H1 (cell line): ENCODE measurements at regions not wholly inside any gene's neighbourhood (a gene's known extent, or its start where the extent isn't known, plus 50 kb on each side); places are given as distances from the start of the nearest gene placed in this dataset.

ENCODE experiments used
- CTCF ChIA-PET: fragments of 300-600 bp; sonication (Branson Sonifier 250); formaldehyde crosslinking; loops from one replicate; lab custom pipeline; 2021; ENCODE audit not compliant: partially characterized antibody; lab: Charles Lee
- POLR2A ChIA-PET: fragments of 300-600 bp; sonication (Branson Sonifier 250); formaldehyde crosslinking; loops from one replicate; lab custom pipeline; 2021; ENCODE audit warnings: inconsistent platforms; ENCODE audit not compliant: partially characterized antibody; lab: Charles Lee
- DNase-seq, 2 experiments: peaks; one replicate each; pipeline versions ENCODE4 v3.0.0 to v3.0.0-alpha.2; 2010 to 2022; ENCODE audit warnings: low spot score in 2 of 2, low read depth in 1 of 2, mixed read lengths in 1 of 2
- FAIRE-seq: peaks from 2 replicates; lab custom pipeline; 2011; peaks lifted over from hg19 to GRCh38; lab: Jason Lieb, UNC
- H2AFZ ChIP-seq: 2 replicates; pipeline ENCODE4 v1.8.1; 2012; ENCODE audit warnings: low read length, inconsistent platforms
- H2AK5ac ChIP-seq: 2 replicates; pipeline ENCODE4 v1.6.1; 2013; ENCODE audit warnings: low read depth, low read length
- H2BK120ac ChIP-seq: replicated peaks from 2 replicates; pipeline ENCODE3; 2013; ENCODE audit warnings: low read depth, low read length, inconsistent platforms
- H2BK12ac ChIP-seq: 2 replicates; pipeline ENCODE4 v1.6.1; 2013; ENCODE audit warnings: low read depth, low read length
- H2BK15ac ChIP-seq: 2 replicates; pipeline ENCODE4 v1.6.1; 2013; ENCODE audit warnings: low read length
- H2BK20ac ChIP-seq: 2 replicates; pipeline ENCODE4 v1.6.1; 2013; ENCODE audit warnings: low read length
- H2BK5ac ChIP-seq: 2 replicates; pipeline ENCODE4 v1.6.1; 2013; ENCODE audit warnings: low read depth, low read length
- H3K14ac ChIP-seq: 2 replicates; pipeline ENCODE4 v1.6.1; 2013; ENCODE audit warnings: inconsistent platforms; ENCODE audit not compliant: insufficient read length
- H3K18ac ChIP-seq: 2 replicates; pipeline ENCODE4 v1.6.1; 2013; ENCODE audit warnings: low read length; ENCODE audit errors: extremely low read depth
- H3K23ac ChIP-seq: 2 replicates; pipeline ENCODE4 v1.6.1; 2013; ENCODE audit warnings: inconsistent platforms; ENCODE audit not compliant: insufficient read length
- H3K23me2 ChIP-seq: 2 replicates; pipeline ENCODE4 v1.6.1; 2013; ENCODE audit warnings: low read depth, low read length
- H3K27ac ChIP-seq: 2 replicates; pipeline ENCODE4 v1.6.1; 2011; ENCODE audit warnings: low read depth, low read length, inconsistent platforms
- H3K27me3 ChIP-seq, 4 experiments: replicated peaks in 1 of 4; 1 replicate in 1 of 4; 2 replicates in 3 of 4; pipeline versions ENCODE4 v1.6.1 to v1.8.1; 2011 to 2013; ENCODE audit warnings: low read length in 3 of 4, mild to moderate bottlenecking in 3 of 4, inconsistent platforms in 2 of 4, mixed read lengths in 2 of 4, moderate library complexity in 1 of 4; ENCODE audit not compliant: control insufficient read depth in 3 of 4, insufficient read depth in 3 of 4; ENCODE audit errors: extremely low read depth in 1 of 4
- H3K36me3 ChIP-seq, 4 experiments: 2 replicates each; pipeline versions ENCODE4 v1.6.1 to v1.8.1; 2011 to 2013; ENCODE audit warnings: mild to moderate bottlenecking in 4 of 4, low read length in 3 of 4, moderate library complexity in 2 of 4, control low read depth in 1 of 4, inconsistent platforms in 1 of 4; ENCODE audit not compliant: insufficient read depth in 4 of 4, control insufficient read depth in 2 of 4
- H3K4ac ChIP-seq: replicated peaks from 2 replicates; pipeline ENCODE3; 2013; ENCODE audit warnings: low read length, low read depth, mixed read lengths, inconsistent platforms; ENCODE audit not compliant: insufficient read length
- H3K4me1 ChIP-seq, 4 experiments: replicated peaks in 1 of 4; 1 replicate in 1 of 4; 2 replicates in 3 of 4; pipeline versions ENCODE4 v1.6.1 to v1.8.1; 2011 to 2013; ENCODE audit warnings: low read length in 3 of 4, inconsistent platforms in 2 of 4, mixed read lengths in 1 of 4; ENCODE audit not compliant: insufficient read depth in 4 of 4, control insufficient read depth in 3 of 4
- H3K4me2 ChIP-seq, 2 experiments: 2 replicates each; pipeline versions ENCODE4 v1.6.1 to v1.8.1; 2011 to 2013; ENCODE audit warnings: low read depth in 2 of 2, low read length in 2 of 2, control low read depth in 1 of 2, inconsistent platforms in 1 of 2, mild to moderate bottlenecking in 1 of 2; ENCODE audit not compliant: insufficient read depth in 1 of 2
- H3K4me3 ChIP-seq, 4 experiments: fragments of 200-600, 300-600 bp in 1 of 4; sonication (generic), shearing (Covaris generic), sonication (Bioruptor Twin) in 1 of 4; 2 replicates each; pipeline versions ENCODE4 v1.5.1 to v1.8.1; 2011 to 2016; ENCODE audit warnings: low read length in 4 of 4, low read depth in 3 of 4, control low read depth in 2 of 4, inconsistent platforms in 2 of 4, mild to moderate bottlenecking in 2 of 4, mixed read lengths in 1 of 4, moderate library complexity in 1 of 4; ENCODE audit not compliant: insufficient read depth in 2 of 4; ENCODE audit errors: extremely low read depth in 1 of 4
- H3K56ac ChIP-seq: replicated peaks from 2 replicates; pipeline ENCODE3; 2013; ENCODE audit warnings: low read depth, mild to moderate bottlenecking, mixed read lengths, low read length, inconsistent platforms; ENCODE audit not compliant: insufficient read length
- H3K79me1 ChIP-seq: 2 replicates; pipeline ENCODE4 v1.6.1; 2013; ENCODE audit warnings: low read depth, low read length, control low read depth
- H3K79me2 ChIP-seq, 2 experiments: 2 replicates each; pipeline versions ENCODE4 v1.6.1 to v1.8.1; 2012 to 2013; ENCODE audit warnings: low read length in 2 of 2, mild to moderate bottlenecking in 2 of 2, inconsistent platforms in 1 of 2; ENCODE audit not compliant: insufficient read depth in 2 of 2, control insufficient read depth in 1 of 2
- H3K9ac ChIP-seq, 4 experiments: replicated peaks in 1 of 4; 1 replicate in 1 of 4; 2 replicates in 3 of 4; pipeline versions ENCODE4 v1.6.1 to v1.8.1; 2011 to 2013; ENCODE audit warnings: low read depth in 3 of 4, low read length in 3 of 4, control low read depth in 2 of 4, mild to moderate bottlenecking in 2 of 4, moderate library complexity in 2 of 4, inconsistent platforms in 1 of 4; ENCODE audit errors: extremely low read depth in 1 of 4
- H3K9me3 ChIP-seq, 2 experiments: 2 replicates each; pipeline versions ENCODE4 v1.6.1 to v1.8.1; 2012 to 2013; ENCODE audit warnings: mild to moderate bottlenecking in 2 of 2, moderate library complexity in 2 of 2, control low read depth in 1 of 2, inconsistent platforms in 1 of 2, low read depth in 1 of 2, low read length in 1 of 2, mixed read lengths in 1 of 2; ENCODE audit not compliant: insufficient read depth in 2 of 2
- H4K20me1 ChIP-seq, 2 experiments: replicated peaks in 1 of 2; 2 replicates each; pipeline versions ENCODE3 to v1.8.1; 2011 to 2013; ENCODE audit warnings: inconsistent platforms in 2 of 2, low read length in 2 of 2, mild to moderate bottlenecking in 1 of 2; ENCODE audit not compliant: insufficient read depth in 2 of 2, control insufficient read depth in 1 of 2
- H4K5ac ChIP-seq: 2 replicates; pipeline ENCODE4 v1.6.1; 2013; ENCODE audit warnings: low read length, low read depth, mixed read lengths, inconsistent platforms; ENCODE audit not compliant: insufficient read length
- H4K8ac ChIP-seq: 2 replicates; pipeline ENCODE4 v1.8.0; 2013; ENCODE audit warnings: mild to moderate bottlenecking, moderate library complexity, low read length, inconsistent platforms; ENCODE audit not compliant: insufficient read depth; ENCODE audit errors: extremely low read depth
- H4K91ac ChIP-seq: replicated peaks from 2 replicates; pipeline ENCODE3; 2013; ENCODE audit warnings: low read length, mixed read lengths, inconsistent platforms; ENCODE audit not compliant: insufficient read length
- CHD1 ChIP-seq: IDR thresholded peaks from 2 replicates; pipeline ENCODE4 v1.6.1; 2012; ENCODE audit warnings: low read depth, low read length, improper control_type of control experiment
- MAFK ChIP-seq: IDR thresholded peaks from 2 replicates; pipeline ENCODE4 v1.6.1; 2012; ENCODE audit warnings: low read depth, mild to moderate bottlenecking, improper control_type of control experiment, low read length
- RBBP5 ChIP-seq: IDR thresholded peaks from 2 replicates; pipeline ENCODE4 v1.7.1; 2012; ENCODE audit warnings: low read depth, mild to moderate bottlenecking, inconsistent platforms, low read length, moderate library complexity, borderline replicate concordance
- TBP ChIP-seq: IDR thresholded peaks from 2 replicates; pipeline ENCODE4 v1.6.1; 2011; ENCODE audit warnings: low read depth, low read length, improper control_type of control experiment
- WGBS, 2 experiments: shearing (Covaris generic) in 1 of 2; methylation state at CpG; one replicate each; pipeline versions ENCODE4 v1.1.6 to v1.1.7; 2013 to 2015; ENCODE audit warnings: low lambda C conversion rate in 2 of 2, mixed read lengths in 2 of 2, inconsistent platforms in 1 of 2, low coverage in 1 of 2, missing lambda C conversion rate in 1 of 2; ENCODE audit not compliant: insufficient replicate concordance in 2 of 2, insufficient coverage in 1 of 2, insufficient read length in 1 of 2; ENCODE audit errors: extremely low coverage in 1 of 2, missing lambda C conversion rate in 1 of 2; 5-methylcytosine and 5-hydroxymethylcytosine counted together

DNA sequence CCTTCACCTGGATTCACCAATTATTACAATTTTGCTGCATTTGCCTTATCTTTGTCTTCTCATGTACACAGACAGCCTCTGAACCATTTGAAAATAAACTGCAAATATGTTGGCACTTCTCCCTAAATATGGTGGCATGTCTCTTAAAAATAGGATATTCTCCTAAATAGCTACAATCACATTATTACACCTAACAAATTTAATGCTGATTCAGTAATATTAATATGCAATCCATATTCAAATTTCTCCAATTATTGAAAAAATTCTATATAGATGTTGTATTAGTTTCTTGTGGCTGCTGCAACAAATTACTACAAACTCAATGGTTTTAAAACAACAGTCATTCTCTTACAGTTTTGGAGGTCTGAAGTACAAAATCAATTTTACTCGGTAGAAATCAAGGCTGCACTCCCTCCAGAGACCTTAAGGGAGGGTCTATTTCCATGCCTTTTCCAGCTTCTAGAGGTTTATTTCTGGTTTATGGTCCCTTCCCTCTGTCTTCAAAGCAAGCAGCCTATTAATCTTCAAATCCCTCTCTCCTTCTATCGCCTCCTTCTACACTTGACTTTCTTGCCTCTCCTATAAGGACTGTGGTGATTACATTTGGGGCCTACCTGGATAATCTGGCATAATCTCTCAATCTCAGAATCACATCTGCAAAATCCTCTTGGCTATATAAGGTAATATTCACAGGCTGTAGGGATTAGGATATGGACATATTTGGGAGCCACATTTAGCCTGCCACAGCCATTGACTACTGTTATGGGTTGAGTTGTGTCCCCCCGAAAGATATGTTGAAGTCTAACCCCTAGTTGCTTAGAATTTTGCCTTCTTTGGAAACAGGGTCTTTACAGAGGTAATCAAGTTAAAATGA is 52.5 kb upstream of the BOLA1 start:
- Histone ChIP-seq H2BK5ac (no peak overlapping the region), H3K4ac (no peak overlapping the region), H3K4me1 (peaks cover 0 to 21% (median 6%) of the 10 kb centered on the region in 4 experiments; a peak in 3 of 7 replicates), H3K14ac (no peak overlapping the region), H3K9me3 (no peaks in the 10 kb centered on the region), H4K8ac (no peak overlapping the region), H2BK12ac (no peak overlapping the region), H3K36me3 (no peaks in the 10 kb centered on the region; a peak in 1 of 8 replicates), H4K5ac (peak overlapping the region; percentile 54), H3K18ac (no peak overlapping the region), H3K27ac (no peak overlapping the region), H2BK20ac (no peak overlapping the region), H4K20me1 (peaks cover 6 to 15% of the 10 kb centered on the region in 2 experiments), H3K27me3 (no peaks in the 10 kb centered on the region), H3K4me3 (peak overlapping the region in 1 of 4 experiments; percentile 93; a peak in 2 of 8 replicates), H2BK120ac (no peak overlapping the region), H4K91ac (no peak overlapping the region), H2BK15ac (no peak overlapping the region), H3K56ac (no peak overlapping the region), H2AK5ac (no peak overlapping the region), H3K79me2 (peaks cover 13 to 69% of the 10 kb centered on the region in 2 experiments; a peak in 3 of 4 replicates), H2AFZ (no peak overlapping the region), H3K79me1 (no peaks in the 10 kb centered on the region), H3K9ac (no peak overlapping the region), H3K23ac (no peak overlapping the region), H3K23me2 (peaks cover 14% of the 10 kb centered on the region), H3K4me2 (peak overlapping the region; percentile 29 to 63; a peak in 2 of 4 replicates)
- TF ChIP-seq MAFK (peak; percentile 37; the same call in 1 of the 2 replicates), RBBP5 (no peak), CHD1 (no peak), TBP (no peak)
- FAIRE-seq (no peak), DNase-seq (no peak)
- ChIA-PET CTCF (no interaction called here), POLR2A (interaction anchor here (8.0 kb wide), 1 partner anchor 40 kb away, joined by 278 read pairs; a partner anchor contains a TSS)
- WGBS, 2 experiments: 79% methylated on average over 3 of the region's 3 CpGs; no CpG with 5 or more reads in 1 of the 2 experiments
